Fibroblast of skin of left quadriceps (primary cell): ENCODE measurements at regions not wholly inside any gene's neighbourhood (a gene's known extent, or its start where the extent isn't known, plus 50 kb on each side); places are given as distances from the start of the nearest gene placed in this dataset.

Experiments used
- DNase-seq, 2 experiments: peaks; one replicate each; pipeline ENCODE4 v3.0.0-alpha.2; 2013; ENCODE audit warnings: low read depth in 2 of 2

- peak; percentile 59 to 62 for DNase-seq
Observed at GRCh38 chr2:62304429-62305417, 108.8 kb downstream of the B3GNT2 start.

- no peak for DNase-seq
Observed at GRCh38 chr2:62303788-62304187, 107.9 kb downstream of the B3GNT2 start.

GRCh38 chr2:62302631-62303435, 106.9 kb downstream of the B3GNT2 start:
- no peak for DNase-seq

GRCh38 chr2:62300925-62301324, 105.0 kb downstream of the B3GNT2 start:
- DNase-seq, result no peak

GRCh38 chr2:62297624-62298010, 101.7 kb downstream of the B3GNT2 start:
- DNase-seq, result no peak

GRCh38 chr2:62296832-62297623, 101.1 kb downstream of the B3GNT2 start:
- no peak for DNase-seq

GRCh38 chr2:62296034-62296831, 100.3 kb downstream of the B3GNT2 start:
- no peak for DNase-seq

- no peak for DNase-seq
Observed at GRCh38 chr2:62293490-62294271, 97.8 kb downstream of the B3GNT2 start.

- no peak for DNase-seq
Observed at GRCh38 chr2:62293151-62293489, 97.2 kb downstream of the B3GNT2 start.

- DNase-seq, result no peak
Observed at GRCh38 chr2:62292190-62292589, 96.3 kb downstream of the B3GNT2 start.

- no peak for DNase-seq
Observed at GRCh38 chr2:62291517-62292137, 95.7 kb downstream of the B3GNT2 start.

- no peak for DNase-seq
Observed at GRCh38 chr2:62291052-62291451, 95.1 kb downstream of the B3GNT2 start.

GRCh38 chr2:62287899-62288880, 92.3 kb downstream of the B3GNT2 start:
- no peak for DNase-seq

GRCh38 chr2:62287282-62287681, 91.4 kb downstream of the B3GNT2 start:
- no peak for DNase-seq

GRCh38 chr2:62286089-62286785, 90.3 kb downstream of the B3GNT2 start:
- DNase-seq, result no peak

GRCh38 chr2:62284980-62285379, 89.1 kb downstream of the B3GNT2 start:
- no peak for DNase-seq

GRCh38 chr2:62284471-62284870, 88.6 kb downstream of the B3GNT2 start:
- DNase-seq, result no peak

GRCh38 chr2:62283147-62283546, 87.2 kb downstream of the B3GNT2 start:
- no peak for DNase-seq
